Sigmoid colon (tissue), 6 donors: ENCODE measurements at regions not wholly inside any gene's neighbourhood (a gene's known extent, or its start where the extent isn't known, plus 50 kb on each side); places are given as distances from the start of the nearest gene placed in this dataset.
A peak's percentile ranks its signal among the peaks of the same experiment; 100 is the strongest.

Experiments used
- DNase-seq: peaks from one replicate; pipeline ENCODE4 v3.0.0-alpha.2; 2019
- H3K27ac ChIP-seq, 4 donors: fragments of 200-600 bp; sonication (generic); one replicate each; pipeline ENCODE4 v1.5.1; 2016 to 2019; ENCODE audit warnings: mild to moderate bottlenecking in 1 of 4
- H3K27me3 ChIP-seq, 3 donors: fragments of 200-600 bp; sonication (generic); one replicate each; pipeline ENCODE4 v1.5.1; 2019; ENCODE audit warnings: mild to moderate bottlenecking in 1 of 3
- H3K36me3 ChIP-seq, 4 donors: fragments of 200-600 bp; sonication (generic); one replicate each; pipeline ENCODE4 v1.5.1; 2016 to 2019
- H3K4me1 ChIP-seq, 4 donors: fragments of 200-600 bp; sonication (generic); one replicate each; pipeline ENCODE4 v1.5.1; 2017 to 2019
- H3K4me3 ChIP-seq, 4 donors: fragments of 200-600 bp; sonication (generic); one replicate each; pipeline ENCODE4 v1.5.1; 2017 to 2019; ENCODE audit warnings: mild to moderate bottlenecking in 2 of 4, moderate library complexity in 1 of 4
- H3K9me3 ChIP-seq, 4 donors: fragments of 200-600 bp in 3 of 4; sonication (generic) in 3 of 4; one replicate each; pipeline versions ENCODE4 v1.5.1 to v1.6.1; 2013 to 2019
- EP300 ChIP-seq, 4 donors: sonication (generic); formaldehyde crosslinking; IDR thresholded peaks; one replicate each; pipeline ENCODE4 v1.6.1; 2017; ENCODE audit warnings: antibody characterized with exemption in 4 of 4
- POLR2A ChIP-seq, 2 donors: fragments of 450-650 bp; IDR thresholded peaks; one replicate each; pipeline ENCODE4 v1.6.1; 2016; ENCODE audit warnings: antibody characterized with exemption in 2 of 2, mild to moderate bottlenecking in 2 of 2, moderate library complexity in 2 of 2
- POLR2AphosphoS5 ChIP-seq, 4 donors: sonication (generic); formaldehyde crosslinking; IDR thresholded peaks; one replicate each; pipeline ENCODE4 v1.6.1; 2017; ENCODE audit warnings: antibody characterized with exemption in 4 of 4
- WGBS, 2 donors: extraction: QIAGEN DNeasy Blood & Tissue Kit; methylation state at CpG; one replicate each; pipeline ENCODE4 v1.1.7; 2013; 5-methylcytosine and 5-hydroxymethylcytosine counted together
- intact Hi-C: fragments of 100-400 bp; cut with DNase I; formaldehyde crosslinking; loops from one replicate; pipeline ENCODE4 v1.15.1; 2023
- TF ChIP-seq, protein P1 (sequence below), 4 experiments: fragments of 450-650 bp in 3 of 4; fragments of 200-600 bp in 1 of 4; IDR thresholded peaks; one replicate each; pipeline ENCODE4 v1.5.1; 2016 to 2019; ENCODE audit warnings: antibody characterized with exemption in 4 of 4, mild to moderate bottlenecking in 3 of 4, moderate library complexity in 2 of 4
- donor health status: healthy with polysubstance abuse.
- donor health status: healthy.

DNA sequence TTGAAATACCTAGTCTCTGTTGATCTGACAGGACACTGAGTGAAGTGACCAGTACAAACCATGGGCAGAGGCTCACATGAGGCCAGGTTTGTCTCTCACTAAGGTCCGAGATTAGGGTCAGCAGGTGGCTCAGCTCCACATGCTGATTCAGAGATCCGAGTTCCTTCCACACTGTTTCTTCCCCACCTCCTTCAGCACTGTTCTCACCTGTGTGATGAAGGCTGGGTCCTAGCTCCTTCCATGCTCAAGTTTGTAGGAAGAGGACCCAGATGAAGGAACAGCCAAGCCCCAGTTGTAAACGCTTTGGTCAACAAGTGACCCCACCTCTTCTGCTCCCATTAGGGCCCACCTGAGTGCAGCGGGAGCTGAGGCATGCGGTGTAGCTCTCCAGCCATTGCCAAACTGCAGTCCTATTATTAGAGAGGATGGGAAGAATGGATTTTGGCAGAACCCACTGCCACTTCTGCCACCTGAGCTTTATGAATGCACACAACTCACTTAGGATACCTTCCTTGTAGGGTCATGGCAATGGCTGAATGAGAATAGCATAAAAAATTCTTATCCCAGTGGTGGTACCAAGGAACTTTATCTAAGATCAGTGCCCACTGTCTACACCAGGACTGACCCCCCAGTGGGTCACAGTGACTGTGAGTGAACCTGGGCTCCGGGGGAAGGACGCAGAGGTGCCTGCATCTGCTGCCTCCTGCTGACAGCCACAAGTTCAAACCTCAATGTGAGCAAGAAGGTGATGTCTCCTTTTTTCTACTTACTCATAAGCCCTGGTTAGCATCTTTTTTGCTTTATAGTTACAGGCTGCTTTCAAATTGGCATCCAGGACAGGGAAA, 324.8 kb upstream of the HS6ST1 start:
- DNase-seq: peak; percentile 46
- intact Hi-C loops: no loop called here

DNA sequence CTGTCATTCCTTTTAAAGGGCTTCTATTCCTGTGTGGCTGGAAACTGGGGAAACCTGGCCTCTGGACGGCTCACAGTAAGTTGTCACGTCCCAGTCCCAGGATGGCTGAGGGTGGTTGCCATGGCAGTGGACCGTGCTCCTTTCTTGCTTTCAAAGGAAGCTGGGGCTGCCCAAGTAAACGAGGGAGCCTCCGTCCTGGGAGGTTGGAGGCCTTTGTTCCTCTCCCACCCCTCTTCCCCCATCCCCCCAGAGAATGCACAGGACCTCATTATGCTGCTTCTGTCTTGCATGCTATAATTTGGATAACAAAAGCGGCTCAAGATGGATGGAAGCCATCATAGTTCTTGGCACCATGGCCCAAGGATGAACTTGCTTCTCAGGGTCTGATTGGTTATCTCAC, 325.5 kb upstream of the HS6ST1 start:
- no peaks in the 10 kb centered on the region for H3K27me3 ChIP-seq
- no peaks in the 10 kb centered on the region for H3K9me3 ChIP-seq
- H3K4me1 ChIP-seq: no peaks in the 10 kb centered on the region
- WGBS, 2 donors: 64 to 80% methylated on average over 6 of the region's 6 CpGs
- H3K4me3 ChIP-seq: no peak overlapping the region
- TF ChIP-seq POLR2AphosphoS5 (IDR thresholded peaks at IDR 0.05) (no peak), POLR2A (IDR thresholded peaks at IDR 0.05) (no peak), EP300 (IDR thresholded peaks at IDR 0.05) (no peak)
- TF ChIP-seq, protein P1, sequence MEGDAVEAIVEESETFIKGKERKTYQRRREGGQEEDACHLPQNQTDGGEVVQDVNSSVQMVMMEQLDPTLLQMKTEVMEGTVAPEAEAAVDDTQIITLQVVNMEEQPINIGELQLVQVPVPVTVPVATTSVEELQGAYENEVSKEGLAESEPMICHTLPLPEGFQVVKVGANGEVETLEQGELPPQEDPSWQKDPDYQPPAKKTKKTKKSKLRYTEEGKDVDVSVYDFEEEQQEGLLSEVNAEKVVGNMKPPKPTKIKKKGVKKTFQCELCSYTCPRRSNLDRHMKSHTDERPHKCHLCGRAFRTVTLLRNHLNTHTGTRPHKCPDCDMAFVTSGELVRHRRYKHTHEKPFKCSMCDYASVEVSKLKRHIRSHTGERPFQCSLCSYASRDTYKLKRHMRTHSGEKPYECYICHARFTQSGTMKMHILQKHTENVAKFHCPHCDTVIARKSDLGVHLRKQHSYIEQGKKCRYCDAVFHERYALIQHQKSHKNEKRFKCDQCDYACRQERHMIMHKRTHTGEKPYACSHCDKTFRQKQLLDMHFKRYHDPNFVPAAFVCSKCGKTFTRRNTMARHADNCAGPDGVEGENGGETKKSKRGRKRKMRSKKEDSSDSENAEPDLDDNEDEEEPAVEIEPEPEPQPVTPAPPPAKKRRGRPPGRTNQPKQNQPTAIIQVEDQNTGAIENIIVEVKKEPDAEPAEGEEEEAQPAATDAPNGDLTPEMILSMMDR (IDR thresholded peaks at IDR 0.05): no peak
- DNase-seq: peak; percentile 45
- no peak overlapping the region for H3K27ac ChIP-seq
- H3K36me3 ChIP-seq: no peaks in the 10 kb centered on the region
- intact Hi-C loops: no loop called here

More for the DNA sequence above, 324.8 kb upstream of the HS6ST1 start:
- Histone ChIP-seq H3K4me1 (no peaks in the 10 kb centered on the region), H3K4me3 (no peak overlapping the region), H3K27ac (no peak overlapping the region), H3K36me3 (no peaks in the 10 kb centered on the region), H3K9me3 (no peaks in the 10 kb centered on the region), H3K27me3 (no peaks in the 10 kb centered on the region)
- TF ChIP-seq POLR2A (IDR thresholded peaks at IDR 0.05) (no peak), EP300 (IDR thresholded peaks at IDR 0.05) (no peak), POLR2AphosphoS5 (IDR thresholded peaks at IDR 0.05) (no peak)
- TF ChIP-seq, protein P1 (IDR thresholded peaks at IDR 0.05): no peak
- 74 to 89% methylated on average over 7 of the region's 7 CpGs for WGBS, 2 donors

DNA sequence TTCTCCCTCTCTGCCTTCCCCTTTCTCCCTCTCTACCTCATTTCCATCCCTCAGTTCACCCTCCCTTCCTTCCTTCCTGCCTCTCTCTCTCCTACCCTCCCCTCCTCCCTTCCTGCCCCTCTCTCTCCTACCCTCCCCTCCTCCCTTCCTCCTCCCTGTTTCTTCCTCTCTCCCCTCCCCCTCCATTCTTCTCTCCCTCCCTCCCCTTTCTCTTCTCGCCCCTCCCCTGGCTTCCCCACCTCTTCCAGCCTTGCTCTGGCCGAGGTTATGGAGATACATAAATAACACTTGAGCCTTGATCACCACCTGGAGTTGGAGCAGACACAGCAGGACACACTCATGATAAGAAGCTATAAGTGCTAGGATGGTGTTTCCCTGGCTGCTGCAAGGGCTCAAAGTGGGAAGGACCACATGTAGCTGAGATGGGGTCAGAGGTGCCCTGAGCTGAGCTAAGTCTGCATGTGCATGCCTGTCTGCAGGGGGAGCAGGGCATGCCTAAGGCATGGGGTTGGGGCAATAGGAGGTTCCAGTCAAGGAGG, 326.1 kb upstream of the HS6ST1 start:
- Histone ChIP-seq H3K27ac (no peak overlapping the region), H3K4me1 (no peaks in the 10 kb centered on the region), H3K9me3 (no peaks in the 10 kb centered on the region), H3K4me3 (no peak overlapping the region), H3K27me3 (no peaks in the 10 kb centered on the region), H3K36me3 (no peaks in the 10 kb centered on the region)
- TF ChIP-seq, protein P1 (IDR thresholded peaks at IDR 0.05): no peak
- TF ChIP-seq EP300 (IDR thresholded peaks at IDR 0.05) (no peak), POLR2A (IDR thresholded peaks at IDR 0.05) (no peak), POLR2AphosphoS5 (IDR thresholded peaks at IDR 0.05) (no peak)
- WGBS, 2 donors: 24 to 56% methylated on average over 2 of the region's 2 CpGs
- DNase-seq: peak; percentile 10
- intact Hi-C loops: no loop called here

DNA sequence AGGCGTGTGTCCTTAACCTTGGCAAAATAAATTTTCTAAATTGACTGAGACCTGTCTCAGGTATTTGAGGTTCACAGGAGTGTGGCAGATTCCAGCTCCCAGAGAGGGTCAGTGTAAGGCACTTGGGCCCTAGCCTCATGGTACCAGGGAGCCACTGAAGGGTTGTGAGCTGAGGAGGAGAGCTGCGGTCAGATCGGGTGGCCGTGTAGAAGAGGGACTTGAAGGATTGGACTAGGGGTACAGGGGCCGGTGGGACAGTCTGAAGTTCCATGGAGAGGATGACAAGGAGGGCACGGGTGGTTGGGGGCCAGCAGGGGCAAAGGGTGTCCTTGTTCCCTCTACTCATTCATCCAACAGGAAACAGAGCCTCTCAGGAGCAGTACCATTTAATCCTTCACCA, 327.0 kb upstream of the HS6ST1 start:
- no peaks in the 10 kb centered on the region for H3K36me3 ChIP-seq
- TF ChIP-seq POLR2AphosphoS5 (IDR thresholded peaks at IDR 0.05) (no peak), EP300 (IDR thresholded peaks at IDR 0.05) (no peak), POLR2A (IDR thresholded peaks at IDR 0.05) (no peak)
- TF ChIP-seq, protein P1 (IDR thresholded peaks at IDR 0.05): no peak
- WGBS, 2 donors: 85 to 87% methylated on average over 6 of the region's 6 CpGs
- no peaks in the 10 kb centered on the region for H3K9me3 ChIP-seq
- intact Hi-C loops: no loop called here
- DNase-seq: no peak
- H3K4me1 ChIP-seq: no peaks in the 10 kb centered on the region
- H3K4me3 ChIP-seq: no peak overlapping the region
- no peak overlapping the region for H3K27ac ChIP-seq
- no peaks in the 10 kb centered on the region for H3K27me3 ChIP-seq
